NCI-H2029 (cell line): ENCODE measurements at regions not wholly inside any gene's neighbourhood (a gene's known extent, or its start where the extent isn't known, plus 50 kb on each side); places are given as distances from the start of the nearest gene placed in this dataset.

ENCODE experiments used
- DNase-seq: peaks from one replicate; lab custom pipeline; 2025; lab: John Stamatoyannopoulos, UW

GRCh38 chrX:106510713-106511403 is 100.9 kb upstream of the RADX start:
- DNase-seq = no peak
